ENCODE measurements at regions not wholly inside any gene's neighbourhood (a gene's known extent, or its start where the extent isn't known, plus 50 kb on each side); places are given as distances from the start of the nearest gene placed in this dataset.

DNA sequence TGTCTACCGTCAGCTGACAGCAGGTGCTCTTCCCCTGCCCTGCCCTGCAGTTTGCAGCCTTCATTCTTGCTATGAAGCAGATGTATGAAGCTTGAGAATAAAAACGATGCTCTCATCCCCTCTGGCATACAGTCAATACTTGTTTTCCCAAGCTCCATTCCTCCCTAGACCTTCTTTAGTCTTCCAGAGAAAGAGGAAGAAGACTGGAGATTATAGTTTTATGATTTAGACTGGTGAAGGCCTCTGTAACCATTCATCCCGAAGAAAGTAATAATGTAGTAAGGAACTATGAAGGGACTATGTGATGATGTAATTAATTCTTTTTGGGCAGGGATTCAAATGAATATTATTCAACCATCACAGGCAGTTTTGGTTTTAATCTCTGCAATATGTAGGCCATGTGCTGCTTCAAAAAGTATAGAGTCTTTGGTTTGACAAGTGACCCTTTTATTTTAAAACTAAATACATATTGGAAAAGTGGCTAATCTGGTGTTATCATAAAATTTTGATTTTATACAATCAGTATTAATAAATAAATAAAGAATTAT lies 242.4 kb upstream of the KIAA1217 start:
- H3K4me3 ChIP-seq (ENCODE audit: low read depth, low read length): no peak overlapping the region
- ChIA-PET CTCF (no interaction called here), POLR2A (no interaction called here)
- H3K9me3 ChIP-seq (ENCODE audit: control insufficient read depth, insufficient read depth, low read length): peaks cover 14% of the 10 kb centered on the region
- DNase-seq (ENCODE audit: low read depth, low spot score): no peak
- H3K27me3 ChIP-seq (ENCODE audit: control insufficient read depth, insufficient read depth, low read length): no peaks in the 10 kb centered on the region
- no peak overlapping the region for H3K27ac ChIP-seq (ENCODE audit: low read depth, low read length)
- TF ChIP-seq, protein P1, sequence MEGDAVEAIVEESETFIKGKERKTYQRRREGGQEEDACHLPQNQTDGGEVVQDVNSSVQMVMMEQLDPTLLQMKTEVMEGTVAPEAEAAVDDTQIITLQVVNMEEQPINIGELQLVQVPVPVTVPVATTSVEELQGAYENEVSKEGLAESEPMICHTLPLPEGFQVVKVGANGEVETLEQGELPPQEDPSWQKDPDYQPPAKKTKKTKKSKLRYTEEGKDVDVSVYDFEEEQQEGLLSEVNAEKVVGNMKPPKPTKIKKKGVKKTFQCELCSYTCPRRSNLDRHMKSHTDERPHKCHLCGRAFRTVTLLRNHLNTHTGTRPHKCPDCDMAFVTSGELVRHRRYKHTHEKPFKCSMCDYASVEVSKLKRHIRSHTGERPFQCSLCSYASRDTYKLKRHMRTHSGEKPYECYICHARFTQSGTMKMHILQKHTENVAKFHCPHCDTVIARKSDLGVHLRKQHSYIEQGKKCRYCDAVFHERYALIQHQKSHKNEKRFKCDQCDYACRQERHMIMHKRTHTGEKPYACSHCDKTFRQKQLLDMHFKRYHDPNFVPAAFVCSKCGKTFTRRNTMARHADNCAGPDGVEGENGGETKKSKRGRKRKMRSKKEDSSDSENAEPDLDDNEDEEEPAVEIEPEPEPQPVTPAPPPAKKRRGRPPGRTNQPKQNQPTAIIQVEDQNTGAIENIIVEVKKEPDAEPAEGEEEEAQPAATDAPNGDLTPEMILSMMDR (IDR thresholded peaks at IDR 0.05; ENCODE audit: low read depth, low read length): no peak

DNA sequence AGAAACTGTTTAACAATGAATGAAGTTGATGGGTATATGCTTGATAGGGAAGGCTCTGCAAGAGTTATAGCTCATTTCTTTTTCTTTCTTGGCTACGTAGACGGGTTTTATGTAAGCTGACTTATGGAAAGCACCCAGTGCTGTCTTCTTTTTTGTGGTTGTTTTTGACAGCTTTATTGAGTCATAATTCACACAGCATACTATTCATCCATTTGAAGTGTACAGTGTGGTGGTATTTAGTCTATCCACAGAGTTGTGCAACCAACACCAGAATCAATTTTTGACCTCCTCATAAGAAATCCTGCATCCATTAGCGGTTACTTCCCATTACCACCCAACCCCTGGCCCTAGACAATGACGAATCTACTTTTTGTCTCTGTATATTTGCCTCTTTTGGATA lies 240.6 kb upstream of the KIAA1217 start:
- no peaks in the 10 kb centered on the region for H3K27me3 ChIP-seq (ENCODE audit: control insufficient read depth, insufficient read depth, low read length)
- H3K27ac ChIP-seq (ENCODE audit: low read depth, low read length): no peak overlapping the region
- ChIA-PET POLR2A (no interaction called here), CTCF (no interaction called here)
- no peak for DNase-seq (ENCODE audit: low read depth, low spot score)
- no peak overlapping the region for H3K4me3 ChIP-seq (ENCODE audit: low read depth, low read length)
- H3K9me3 ChIP-seq (ENCODE audit: control insufficient read depth, insufficient read depth, low read length): peaks cover 14% of the 10 kb centered on the region
- TF ChIP-seq, protein P1 (IDR thresholded peaks at IDR 0.05; ENCODE audit: low read depth, low read length): no peak

DNA sequence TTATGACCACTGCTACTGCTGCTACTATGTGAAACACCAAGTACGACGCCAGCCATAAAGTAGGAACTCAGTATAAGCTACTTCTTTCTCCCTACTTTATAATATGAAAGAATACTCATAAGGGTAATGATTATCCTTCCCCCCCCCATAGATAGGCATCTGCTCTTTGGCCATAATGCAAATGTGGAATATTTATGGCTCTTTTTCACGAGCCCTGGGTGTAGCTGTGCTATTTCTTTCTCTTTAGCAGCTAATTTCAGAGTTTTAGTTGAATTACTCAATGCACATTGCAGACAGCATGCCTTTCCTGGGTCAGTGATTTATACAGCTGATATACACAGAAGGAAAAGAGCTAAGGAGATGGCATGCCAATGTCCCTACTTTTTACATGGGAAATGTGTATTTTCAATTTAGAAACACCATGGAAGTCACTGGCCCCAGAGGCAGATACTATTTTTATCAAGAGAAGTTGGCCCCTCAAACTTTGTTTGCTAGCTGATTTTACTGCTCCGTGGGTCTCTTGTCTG lies 234.1 kb upstream of the KIAA1217 start:
- ChIA-PET CTCF (interaction anchor here (2.7 kb wide), 1 partner anchor 19 kb away, joined by 9 read pairs; no protein-coding TSS in a partner anchor), POLR2A (no interaction called here)
- no peak for DNase-seq (ENCODE audit: low read depth, low spot score)

DNA sequence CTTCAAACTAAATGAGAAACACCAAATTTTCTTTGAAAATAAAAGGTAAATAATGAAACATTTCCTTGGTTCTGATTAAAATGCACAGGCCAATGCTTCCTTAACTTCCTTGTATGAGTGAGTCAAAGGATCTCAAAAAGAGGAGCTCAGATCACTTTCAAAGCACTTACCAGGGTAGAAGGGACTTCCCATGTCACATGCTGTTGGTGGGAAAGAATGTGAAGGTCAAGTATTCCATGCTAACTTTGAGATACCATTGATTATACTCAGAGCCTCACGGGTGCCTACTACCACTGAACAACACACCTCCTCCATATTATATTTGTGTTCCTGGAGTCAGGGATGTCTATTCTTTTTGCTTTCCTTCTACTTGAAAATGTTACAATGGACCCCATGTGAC lies 233.5 kb upstream of the KIAA1217 start:
- Histone ChIP-seq H3K27ac (ENCODE audit: low read depth, low read length) (no peak overlapping the region), H3K27me3 (ENCODE audit: control insufficient read depth, insufficient read depth, low read length) (no peaks in the 10 kb centered on the region), H3K9me3 (ENCODE audit: control insufficient read depth, insufficient read depth, low read length) (peaks cover 5% of the 10 kb centered on the region), H3K4me3 (ENCODE audit: low read depth, low read length) (no peak overlapping the region)
- no peak for DNase-seq (ENCODE audit: low read depth, low spot score)
- CTCF ChIA-PET: interaction anchor here (2.7 kb wide), 1 partner anchor 19 kb away, joined by 9 read pairs; no protein-coding TSS in a partner anchor
- POLR2A ChIA-PET: no interaction called here
- TF ChIP-seq, protein P1 (IDR thresholded peaks at IDR 0.05; ENCODE audit: low read depth, low read length): no peak

More for the DNA sequence above, 234.1 kb upstream of the KIAA1217 start:
- Histone ChIP-seq H3K9me3 (ENCODE audit: control insufficient read depth, insufficient read depth, low read length) (peaks cover 5% of the 10 kb centered on the region), H3K27me3 (ENCODE audit: control insufficient read depth, insufficient read depth, low read length) (no peaks in the 10 kb centered on the region), H3K27ac (ENCODE audit: low read depth, low read length) (no peak overlapping the region), H3K4me3 (ENCODE audit: low read depth, low read length) (no peak overlapping the region)
- TF ChIP-seq, protein P1 (IDR thresholded peaks at IDR 0.05; ENCODE audit: low read depth, low read length): no peak

DNA sequence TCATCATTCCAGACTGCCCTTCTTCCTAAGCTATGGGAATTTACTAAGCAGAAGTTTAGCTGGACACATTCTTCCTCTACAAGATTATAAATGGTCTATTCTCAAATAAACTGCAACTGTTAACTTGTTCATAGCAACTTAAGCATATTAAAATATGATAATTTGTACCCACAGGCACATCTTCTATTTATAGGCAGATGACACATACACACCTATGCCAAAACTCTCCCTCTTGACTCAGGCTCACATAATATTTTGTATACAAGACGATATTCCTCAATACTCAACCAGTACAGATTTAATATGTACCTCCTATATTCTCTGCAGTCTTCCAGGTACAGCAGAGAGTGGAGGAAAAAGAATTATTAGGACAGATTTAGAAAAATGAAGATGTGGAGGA lies 232.7 kb upstream of the KIAA1217 start:
- Histone ChIP-seq H3K4me3 (ENCODE audit: low read depth, low read length) (no peak overlapping the region), H3K27ac (ENCODE audit: low read depth, low read length) (no peak overlapping the region), H3K27me3 (ENCODE audit: control insufficient read depth, insufficient read depth, low read length) (no peaks in the 10 kb centered on the region), H3K9me3 (ENCODE audit: control insufficient read depth, insufficient read depth, low read length) (no peaks in the 10 kb centered on the region)
- no peak for DNase-seq (ENCODE audit: low read depth, low spot score)
- TF ChIP-seq, protein P1 (IDR thresholded peaks at IDR 0.05; ENCODE audit: low read depth, low read length): no peak
- ChIA-PET CTCF (no interaction called here), POLR2A (no interaction called here)
